MM.1S (cell line): ENCODE measurements at regions not wholly inside any gene's neighbourhood (a gene's known extent, or its start where the extent isn't known, plus 50 kb on each side); places are given as distances from the start of the nearest gene placed in this dataset.

Experiments used
- DNase-seq: peaks from one replicate; pipeline ENCODE4 v3.0.0-alpha.2; 2015
- H2AFZ ChIP-seq: fragments of 300-600 bp; sonication (generic); 2 replicates; pipeline ENCODE4 v1.6.0; 2016; ENCODE audit warnings: antibody characterized with exemption, low read length
- H3F3A ChIP-seq: fragments of 300-600 bp; sonication (generic); 2 replicates; pipeline ENCODE4 v1.6.1; 2016; ENCODE audit warnings: mild to moderate bottlenecking, antibody characterized with exemption, low read length, moderate library complexity, mixed read lengths; ENCODE audit not compliant: insufficient read depth
- H3K27ac ChIP-seq: fragments of 300-600 bp; sonication (generic); 2 replicates; pipeline ENCODE4 v1.5.1; 2016; ENCODE audit warnings: mild to moderate bottlenecking, low read length
- H3K27me3 ChIP-seq: fragments of 300-600 bp; sonication (generic); replicated peaks from 2 replicates; pipeline ENCODE4 v1.6.0; 2016; ENCODE audit warnings: low read length; ENCODE audit not compliant: insufficient read depth
- H3K36me3 ChIP-seq: fragments of 300-600 bp; sonication (generic); replicated peaks from 2 replicates; pipeline ENCODE4 v1.6.1; 2016; ENCODE audit warnings: mild to moderate bottlenecking, low read length, mixed read lengths; ENCODE audit not compliant: insufficient read depth
- H3K4me1 ChIP-seq: fragments of 300-600 bp; sonication (generic); 2 replicates; pipeline ENCODE4 v1.6.1; 2016; ENCODE audit warnings: low read length, mixed read lengths
- H3K4me2 ChIP-seq: fragments of 300-600 bp; sonication (generic); 2 replicates; pipeline ENCODE4 v1.6.0; 2016; ENCODE audit warnings: low read depth, low read length
- H3K4me3 ChIP-seq: fragments of 300-600 bp; sonication (generic); 2 replicates; pipeline ENCODE4 v1.5.1; 2016; ENCODE audit warnings: low read length, mixed read lengths
- H3K79me2 ChIP-seq: fragments of 300-600 bp; sonication (generic); 2 replicates; pipeline ENCODE4 v1.6.1; 2016; ENCODE audit warnings: mixed run types, low read length, mixed read lengths
- H3K9ac ChIP-seq: fragments of 300-600 bp; sonication (generic); 2 replicates; pipeline ENCODE4 v1.6.1; 2016; ENCODE audit warnings: low read length, mixed read lengths
- H3K9me2 ChIP-seq: fragments of 300-600 bp; sonication (generic); replicated peaks from 2 replicates; pipeline ENCODE4 v1.6.1; 2016; ENCODE audit warnings: mild to moderate bottlenecking, low read length, mixed read lengths; ENCODE audit not compliant: insufficient read depth
- H3K9me3 ChIP-seq: fragments of 300-600 bp; sonication (generic); replicated peaks from 2 replicates; pipeline ENCODE4 v1.6.1; 2016; ENCODE audit warnings: mild to moderate bottlenecking, low read length, mixed read lengths; ENCODE audit not compliant: insufficient read depth
- H4K20me1 ChIP-seq: fragments of 300-600 bp; sonication (generic); 2 replicates; pipeline ENCODE4 v1.6.1; 2016; ENCODE audit warnings: mild to moderate bottlenecking, low read length, moderate library complexity, mixed read lengths; ENCODE audit not compliant: insufficient read depth
- CTCF ChIP-seq: fragments of 300-600 bp; sonication (generic); IDR thresholded peaks from 2 replicates; pipeline ENCODE4 v1.5.1; 2016; ENCODE audit warnings: antibody characterized with exemption, low read length, mixed read lengths
- EZH2 ChIP-seq: fragments of 300-600 bp; sonication (generic); optimal IDR thresholded peaks from 2 replicates; pipeline ENCODE3; 2017; ENCODE audit warnings: low read depth, mild to moderate bottlenecking, antibody characterized with exemption, low read length, mixed read lengths
- EZH2phosphoT487 ChIP-seq: fragments of 300-600 bp; sonication (generic); IDR thresholded peaks from 2 replicates; pipeline ENCODE4 v1.6.1; 2018; ENCODE audit warnings: antibody characterized with exemption, low read length

GRCh38 chr18:73653251-73653650 lies 494.4 kb downstream of the FBXO15 start:
- H3K4me1 ChIP-seq = no peaks in the 10 kb centered on the region
- no peak overlapping the region for H3K4me2 ChIP-seq
- no peak overlapping the region for H2AFZ ChIP-seq
- DNase-seq = no peak
- no peaks in the 10 kb centered on the region for H3K9me2 ChIP-seq
- no peak for TF ChIP-seq EZH2
- TF ChIP-seq CTCF = no peak
- TF ChIP-seq EZH2phosphoT487 = no peak
- no peaks in the 10 kb centered on the region for H3K9me3 ChIP-seq
- H3K27ac ChIP-seq = no peak overlapping the region
- H3K4me3 ChIP-seq = no peak overlapping the region
- H3K9ac ChIP-seq = no peak overlapping the region
- no peaks in the 10 kb centered on the region for H3F3A ChIP-seq
- H3K27me3 ChIP-seq = no peaks in the 10 kb centered on the region
- H3K36me3 ChIP-seq = no peaks in the 10 kb centered on the region
- H3K79me2 ChIP-seq = no peaks in the 10 kb centered on the region
- no peaks in the 10 kb centered on the region for H4K20me1 ChIP-seq

GRCh38 chr18:73647391-73647790 lies 500.2 kb downstream of the FBXO15 start:
- H4K20me1 ChIP-seq = no peaks in the 10 kb centered on the region
- H3F3A ChIP-seq = no peaks in the 10 kb centered on the region
- no peak for DNase-seq
- no peaks in the 10 kb centered on the region for H3K79me2 ChIP-seq
- H3K9ac ChIP-seq = no peak overlapping the region
- no peak overlapping the region for H3K4me3 ChIP-seq
- H3K27ac ChIP-seq = no peak overlapping the region
- H3K36me3 ChIP-seq = no peaks in the 10 kb centered on the region
- H3K9me2 ChIP-seq = no peaks in the 10 kb centered on the region
- H3K4me2 ChIP-seq = no peak overlapping the region
- no peaks in the 10 kb centered on the region for H3K27me3 ChIP-seq
- H2AFZ ChIP-seq = no peak overlapping the region
- no peaks in the 10 kb centered on the region for H3K9me3 ChIP-seq
- no peaks in the 10 kb centered on the region for H3K4me1 ChIP-seq
- no peak for TF ChIP-seq CTCF
- TF ChIP-seq EZH2 = no peak
- TF ChIP-seq EZH2phosphoT487 = no peak

GRCh38 chr18:73646772-73647171 lies 500.9 kb downstream of the FBXO15 start:
- H3K9ac ChIP-seq = no peak overlapping the region
- no peak for DNase-seq
- no peak overlapping the region for H3K27ac ChIP-seq

More at GRCh38 chr18:73646772-73647171, 500.9 kb downstream of the FBXO15 start:
- Histone ChIP-seq H3K4me1 (no peaks in the 10 kb centered on the region), H3K9me3 (no peaks in the 10 kb centered on the region), H3K9me2 (no peaks in the 10 kb centered on the region), H2AFZ (no peak overlapping the region), H3F3A (no peaks in the 10 kb centered on the region), H3K27me3 (no peaks in the 10 kb centered on the region), H4K20me1 (no peaks in the 10 kb centered on the region), H3K4me2 (no peak overlapping the region), H3K79me2 (no peaks in the 10 kb centered on the region), H3K4me3 (no peak overlapping the region), H3K36me3 (no peaks in the 10 kb centered on the region)
- TF ChIP-seq EZH2phosphoT487 (no peak), EZH2 (no peak), CTCF (no peak)
